ENCODE measurements at regions not wholly inside any gene's neighbourhood (a gene's known extent, or its start where the extent isn't known, plus 50 kb on each side); places are given as distances from the start of the nearest gene placed in this dataset.

DNA sequence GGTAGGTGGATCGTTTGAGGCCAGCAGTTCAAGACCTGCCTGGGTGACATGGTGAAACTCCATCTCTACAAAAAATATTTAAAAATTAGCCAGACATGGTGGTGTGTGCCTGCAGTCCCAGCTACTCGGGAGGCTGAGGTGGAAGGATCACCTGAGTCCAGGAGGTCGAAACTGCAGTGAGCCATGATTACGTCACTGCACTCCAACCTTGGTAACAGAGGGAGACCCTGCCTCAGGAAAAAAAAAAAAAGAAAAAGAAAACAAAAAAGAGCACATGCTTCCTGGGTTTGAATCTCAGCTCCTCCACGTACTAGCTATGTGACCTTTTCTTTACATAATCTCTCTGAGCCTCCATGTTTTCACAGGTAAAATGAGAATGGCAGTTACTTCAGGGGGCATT is 86.3 kb upstream of the CALM2 start:
- DNase-seq (ENCODE audit: low spot score): no peak
- ChIA-PET POLR2A (ENCODE audit: low non-redundant PET) (no interaction called here), CTCF (no interaction called here)
- TF ChIP-seq CTCF (conservative IDR thresholded peaks at IDR 0.05; ENCODE audit: low read depth): no peak
- H3K27ac ChIP-seq: no peak overlapping the region

GRCh38 chr2:47260971-47261370 is 84.7 kb upstream of the CALM2 start:
- TF ChIP-seq CTCF (conservative IDR thresholded peaks at IDR 0.05; ENCODE audit: low read depth): no peak
- ChIA-PET POLR2A (ENCODE audit: low non-redundant PET) (no interaction called here), CTCF (interaction anchor here (0.6 kb wide), 1 partner anchor 121 kb away, joined by 5 read pairs; no protein-coding TSS in a partner anchor)
- no peak overlapping the region for H3K27ac ChIP-seq
- DNase-seq (ENCODE audit: low spot score): no peak

- no peak for DNase-seq (ENCODE audit: low spot score)
- TF ChIP-seq CTCF (conservative IDR thresholded peaks at IDR 0.05; ENCODE audit: low read depth): no peak
- ChIA-PET POLR2A (ENCODE audit: low non-redundant PET) (no interaction called here), CTCF (no interaction called here)
- H3K27ac ChIP-seq: no peak overlapping the region
These were observed 83.5 kb upstream of the CALM2 start for GRCh38 chr2:47259829-47260228.

- CTCF ChIA-PET: no interaction called here
- POLR2A ChIA-PET (ENCODE audit: low non-redundant PET): no interaction called here
- H3K27ac ChIP-seq: no peak overlapping the region
- TF ChIP-seq CTCF (conservative IDR thresholded peaks at IDR 0.05; ENCODE audit: low read depth): no peak
- no peak for DNase-seq (ENCODE audit: low spot score)
These were observed 81.6 kb upstream of the CALM2 start for GRCh38 chr2:47257946-47258348.

DNA sequence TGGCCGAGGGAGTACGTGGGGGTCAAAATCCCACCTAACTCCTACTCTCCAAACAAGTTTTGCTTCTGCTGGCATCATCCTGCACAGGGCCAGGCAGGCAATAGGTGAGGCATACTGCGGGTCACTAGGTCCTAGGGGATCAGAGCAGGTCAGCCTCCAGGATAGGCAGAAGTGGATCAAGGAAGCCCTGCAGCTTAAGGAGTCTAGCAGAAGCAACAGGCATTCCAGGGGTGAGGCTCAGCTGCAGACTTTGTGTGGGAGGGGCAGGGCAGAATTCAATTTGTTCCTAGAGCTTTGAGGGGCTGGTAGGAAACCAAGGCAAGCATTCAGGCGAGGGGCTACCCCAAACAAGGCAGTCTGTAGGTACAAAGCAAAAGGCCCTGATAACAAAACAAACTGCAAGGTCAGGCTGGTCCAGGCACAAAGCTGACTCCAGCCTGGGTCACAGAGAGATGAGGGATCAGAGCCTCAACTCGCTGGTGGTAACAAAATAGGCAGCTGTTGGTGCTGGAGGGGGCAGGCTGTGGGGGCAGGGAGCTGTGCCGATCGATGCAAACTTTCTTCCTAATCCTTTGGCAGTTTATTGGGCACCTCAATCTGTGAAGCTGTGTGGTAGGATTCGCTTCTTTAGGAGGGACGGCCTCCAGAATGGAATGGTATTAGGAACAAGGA is 80.2 kb upstream of the CALM2 start:
- POLR2A ChIA-PET (ENCODE audit: low non-redundant PET): no interaction called here
- no peak for TF ChIP-seq CTCF (conservative IDR thresholded peaks at IDR 0.05; ENCODE audit: low read depth)

GRCh38 chr2:47255794-47256193 is 79.5 kb upstream of the CALM2 start:
- DNase-seq (ENCODE audit: low spot score): no peak
- H3K27ac ChIP-seq: no peak overlapping the region
- POLR2A ChIA-PET (ENCODE audit: low non-redundant PET): no interaction called here
- TF ChIP-seq CTCF (conservative IDR thresholded peaks at IDR 0.05; ENCODE audit: low read depth): no peak
- CTCF ChIA-PET: no interaction called here

More for the DNA sequence above, 80.2 kb upstream of the CALM2 start:
- DNase-seq (ENCODE audit: low spot score): no peak
- CTCF ChIA-PET: no interaction called here
- H3K27ac ChIP-seq: no peak overlapping the region

Measured in RWPE1 (cell line).